HUDEP-2 (cell line): ENCODE measurements at regions not wholly inside any gene's neighbourhood (a gene's known extent, or its start where the extent isn't known, plus 50 kb on each side); places are given as distances from the start of the nearest gene placed in this dataset.
"Not testable (repeated sequence)": the region's sequence is repeated elsewhere in the genome, so short reads cannot be mapped to it uniquely, and the experiment has no call there.

ENCODE experiments used
- DNase-seq, 76 experiments: peaks; one replicate each; lab custom pipeline; 2025; ENCODE audit not compliant: unreplicated experiment in 76 of 76; lab: John Stamatoyannopoulos, UW

DNA sequence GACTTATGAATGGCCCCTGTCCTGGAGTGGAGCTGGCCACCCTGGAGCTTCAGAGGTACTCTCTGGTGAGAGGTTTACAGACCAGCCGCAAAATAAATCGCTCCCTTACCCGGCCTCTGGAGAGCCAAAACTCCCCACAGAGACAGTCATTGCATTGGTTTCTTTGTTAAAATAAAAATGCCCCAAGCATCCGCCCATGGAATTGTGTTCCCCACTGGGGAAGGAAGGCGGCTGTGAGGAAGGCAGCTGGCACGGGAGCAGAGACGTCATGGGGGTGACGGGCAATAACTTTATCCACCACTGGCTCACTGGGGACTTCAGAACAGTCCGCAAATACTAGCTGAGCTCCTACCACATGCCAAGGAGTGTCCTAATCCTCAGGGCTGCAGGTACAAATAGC is 266.2 kb upstream of the FOXF1 start:
- DNase-seq = no peak

GRCh38 chr16:86244936-86245335 is 265.4 kb upstream of the FOXF1 start:
- no peak for DNase-seq

- no peak for DNase-seq
Measured at GRCh38 chr16:86245351-86245750, 265.0 kb upstream of the FOXF1 start.

DNA sequence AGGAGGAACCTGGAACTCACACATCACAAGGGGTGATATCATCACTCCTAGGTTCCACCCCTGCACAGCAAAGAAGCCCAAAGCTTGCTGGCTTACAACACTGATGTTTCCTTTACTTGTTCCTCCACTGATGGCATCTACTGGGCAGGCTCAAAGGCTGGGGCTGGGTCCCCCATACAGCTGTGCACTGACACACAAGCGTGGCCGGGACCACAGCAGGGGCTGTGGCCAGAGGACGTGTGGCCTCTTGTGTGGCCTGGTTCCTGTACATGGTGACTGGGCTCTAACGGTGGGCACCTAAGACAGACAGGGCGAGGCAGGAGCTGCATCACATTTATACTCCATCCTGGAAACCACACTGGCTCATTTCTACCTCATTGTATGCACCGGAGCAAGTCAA is 264.4 kb upstream of the FOXF1 start:
- no peak for DNase-seq

DNA sequence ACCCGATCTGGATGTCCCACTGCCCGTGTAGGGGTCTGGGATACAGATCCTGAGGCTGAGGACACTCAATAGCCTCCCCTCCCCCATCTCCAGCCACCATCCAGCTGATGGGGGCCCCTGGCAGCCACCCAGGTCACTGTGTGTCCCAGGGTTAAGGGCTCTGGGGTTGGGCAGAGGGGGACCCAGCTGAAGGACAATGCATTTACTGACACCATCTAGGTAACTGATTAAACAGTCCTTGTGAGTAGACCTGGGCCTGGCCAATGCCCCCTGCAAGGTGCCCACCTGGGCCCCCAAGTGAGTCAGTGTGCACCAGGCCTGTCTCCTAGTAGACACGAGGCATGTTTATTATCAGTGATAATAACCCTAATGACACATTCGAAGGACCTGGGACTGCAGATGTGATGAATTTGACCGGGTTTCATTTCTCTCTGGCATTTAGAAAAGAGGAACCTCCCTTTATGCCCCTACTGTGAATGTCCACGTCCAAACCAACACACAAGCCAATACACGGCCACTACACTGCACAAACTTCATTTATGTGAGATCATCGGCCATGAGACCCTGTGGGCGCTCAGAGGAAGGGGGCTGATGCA is 261.9 kb upstream of the FOXF1 start:
- DNase-seq = no peak

DNA sequence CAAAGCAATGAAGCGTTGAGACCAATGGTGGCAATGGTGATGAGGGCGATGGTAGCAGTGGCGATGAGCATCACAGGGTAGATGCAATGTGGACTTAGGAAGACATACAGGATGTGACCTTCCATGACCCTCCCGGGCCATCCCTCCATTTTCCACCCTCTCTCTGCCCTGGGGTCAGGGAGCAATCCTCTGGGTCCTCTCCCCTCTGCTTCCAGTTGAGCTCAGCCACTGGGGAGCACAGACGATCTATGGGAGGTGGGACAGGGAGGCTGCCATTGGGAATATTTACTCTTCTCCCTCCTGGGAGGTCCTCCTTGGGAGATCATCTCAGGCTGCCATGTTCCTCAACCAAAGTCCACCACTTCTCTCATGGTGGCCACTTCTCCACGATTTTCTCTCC is 260.7 kb upstream of the FOXF1 start:
- no peak for DNase-seq

DNA sequence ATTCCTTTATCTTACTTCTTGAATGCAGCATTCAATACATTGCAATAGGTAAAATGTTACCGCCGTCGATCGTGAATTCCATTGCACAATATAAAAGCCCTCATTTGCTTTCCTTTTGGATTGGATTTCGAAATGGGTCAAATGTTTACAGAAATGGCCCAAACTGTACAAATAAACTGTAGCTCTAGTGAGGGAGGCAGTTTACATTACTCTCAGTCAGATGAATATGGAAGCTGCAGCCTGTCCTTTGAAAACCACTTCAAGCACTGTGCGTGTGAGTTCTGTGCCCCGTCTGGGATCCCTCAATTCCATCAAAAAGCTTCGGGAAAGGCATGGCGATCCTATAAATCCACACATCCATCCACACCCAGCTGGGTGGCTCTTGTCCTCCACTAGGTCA is 258.6 kb upstream of the FOXF1 start:
- DNase-seq = no peak

GRCh38 chr16:86252596-86252995 is 257.7 kb upstream of the FOXF1 start:
- DNase-seq = peak in 7 of 76 experiments; percentile 0 to 24 (median 12)

DNA sequence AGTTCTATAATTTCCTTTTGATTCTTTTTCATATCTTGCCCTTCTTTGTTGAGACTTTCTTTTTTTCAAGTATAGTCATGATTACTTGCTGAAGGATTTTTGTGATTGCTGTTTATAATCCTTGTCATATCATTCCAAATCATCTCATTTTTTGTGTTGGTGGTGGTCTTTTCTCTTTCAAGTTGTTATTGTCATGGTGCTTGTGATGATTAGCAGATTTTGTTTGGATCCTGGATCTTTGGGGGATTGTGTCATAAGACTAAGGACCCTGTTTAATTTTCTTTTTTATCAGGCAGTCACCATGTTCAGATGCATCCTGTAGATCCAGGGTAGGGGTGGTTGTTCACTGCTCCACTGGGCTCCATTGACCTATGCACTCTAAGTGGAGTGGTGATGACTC is 254.4 kb upstream of the FOXF1 start:
- no peak for DNase-seq

DNA sequence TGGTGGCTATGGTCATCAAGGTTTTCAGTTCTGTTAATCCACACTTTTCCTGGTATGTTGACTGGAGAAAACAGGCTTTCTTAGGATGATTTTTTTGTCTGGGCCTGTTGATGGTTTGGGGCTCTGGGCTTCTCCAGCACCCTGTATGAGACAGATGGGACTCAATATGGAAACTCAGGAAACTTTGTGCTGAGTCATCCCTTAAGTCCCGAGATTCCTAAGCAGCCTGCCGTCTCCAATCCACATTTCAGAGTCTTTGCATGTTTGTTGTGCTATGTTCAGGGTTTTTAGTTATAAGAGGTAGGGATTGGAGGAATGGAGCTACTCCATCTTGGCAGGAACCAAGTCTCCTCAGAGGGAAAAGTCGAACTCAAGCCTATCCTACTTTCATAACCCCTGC is 253.3 kb upstream of the FOXF1 start:
- no peak for DNase-seq

GRCh38 chr16:86257546-86257945 is 252.8 kb upstream of the FOXF1 start:
- no peak for DNase-seq

GRCh38 chr16:86258713-86259112 is 251.6 kb upstream of the FOXF1 start:
- DNase-seq = no peak

- no peak for DNase-seq
Measured at GRCh38 chr16:86259499-86259898, 250.8 kb upstream of the FOXF1 start.

DNA sequence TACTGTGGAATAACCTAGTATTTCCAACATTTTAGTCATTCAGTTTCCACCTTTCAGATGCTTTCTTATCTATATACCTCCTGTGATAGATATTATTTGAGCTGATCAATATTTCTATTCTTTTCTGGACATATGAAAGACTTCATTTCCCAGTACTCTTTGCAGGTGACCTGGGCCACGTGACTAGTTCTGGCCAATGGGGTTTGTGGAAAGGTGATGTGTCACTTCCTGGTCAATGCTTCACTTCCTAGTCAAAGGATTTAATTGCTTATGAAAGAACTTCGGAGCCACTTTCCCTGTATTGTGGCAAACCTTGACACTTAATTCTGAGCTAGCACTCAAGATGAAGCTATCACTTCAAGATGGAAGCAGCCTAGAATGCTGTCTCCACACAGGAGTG is 248.9 kb upstream of the FOXF1 start:
- DNase-seq = peak in 2 of 76 experiments; percentile 2 to 7

- not testable (repeated sequence) for DNase-seq
Measured at GRCh38 chr16:86267657-86268056, 242.7 kb upstream of the FOXF1 start.

DNA sequence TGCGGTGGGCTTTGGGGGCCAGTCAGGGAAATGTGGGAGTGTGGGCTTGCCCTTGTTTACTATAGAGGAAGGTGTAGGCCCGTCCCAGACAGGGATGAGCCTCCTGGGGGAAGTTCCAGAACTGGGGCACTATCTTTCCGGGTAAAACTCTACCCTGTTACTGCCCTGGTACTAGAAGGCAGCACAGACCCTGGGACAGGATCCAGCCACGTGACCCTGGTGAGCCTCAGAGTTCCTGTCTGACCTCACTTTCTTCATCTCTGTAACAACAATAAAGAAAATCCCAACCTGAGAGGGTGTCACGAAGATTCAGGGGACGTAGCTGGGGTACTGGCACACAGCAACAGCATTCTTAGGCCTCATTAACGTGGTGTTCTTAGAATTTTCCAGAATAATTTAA is 239.6 kb upstream of the FOXF1 start:
- DNase-seq = no peak

DNA sequence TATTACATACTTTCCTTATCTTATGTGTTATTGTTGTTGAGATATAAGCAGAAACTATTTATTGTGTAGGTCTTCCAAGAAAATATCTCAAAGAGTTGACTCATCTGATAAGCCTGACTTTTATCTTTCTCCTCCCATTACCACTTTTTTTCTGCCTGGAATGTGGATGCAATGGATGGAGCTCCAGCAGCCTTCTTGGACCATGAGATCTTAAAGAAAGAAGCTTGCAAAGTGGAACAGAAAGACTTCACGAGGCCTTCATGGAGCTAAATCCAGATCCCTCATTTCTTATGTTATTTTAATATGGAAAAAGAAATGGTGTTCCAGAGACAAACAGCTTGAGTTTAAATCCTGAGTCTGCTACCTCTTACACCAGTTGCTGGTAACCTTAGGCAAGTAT is 237.6 kb upstream of the FOXF1 start:
- DNase-seq = no peak

- no peak for DNase-seq
Measured at GRCh38 chr16:86277221-86277620, 233.1 kb upstream of the FOXF1 start.

- not testable (repeated sequence) for DNase-seq
Measured at GRCh38 chr16:86277859-86278258, 232.5 kb upstream of the FOXF1 start.

- DNase-seq = no peak
Measured at GRCh38 chr16:86281421-86281820, 228.9 kb upstream of the FOXF1 start.

DNA sequence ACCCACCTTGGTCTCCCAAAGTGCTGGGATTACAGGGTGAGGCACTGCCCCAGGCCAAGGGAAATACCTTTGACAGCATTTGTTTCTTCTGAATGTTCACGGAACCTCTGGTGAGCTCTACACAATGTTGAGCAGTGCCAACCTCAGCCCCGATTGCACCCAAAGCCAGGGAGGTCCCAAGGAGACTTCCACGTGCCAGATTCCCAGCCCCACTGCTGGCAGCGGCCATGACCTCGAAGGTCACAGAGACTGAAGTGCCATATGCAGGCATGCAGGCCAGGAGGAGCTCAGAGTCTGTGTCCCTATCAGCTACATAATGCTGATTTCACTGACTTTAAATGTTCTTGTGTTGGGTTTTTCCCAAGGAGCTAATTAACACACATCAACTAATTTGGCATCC is 226.4 kb upstream of the FOXF1 start:
- no peak for DNase-seq

- no peak for DNase-seq
Measured at GRCh38 chr16:86285421-86285820, 224.9 kb upstream of the FOXF1 start.
